CD4-positive, alpha-beta T cell (primary cell): ENCODE measurements at regions not wholly inside any gene's neighbourhood (a gene's known extent, or its start where the extent isn't known, plus 50 kb on each side); places are given as distances from the start of the nearest gene placed in this dataset.

Source experiments
- ATAC-seq: fragments of 200-7000 bp; cut with Tn5 transposase; one replicate; pipeline ENCODE4 v1.10.0; 2022; ENCODE audit warnings: mild to moderate bottlenecking; ENCODE audit not compliant: poor library complexity
- CTCF ChIA-PET: fragments of 350-600 bp; sonication (Branson Sonifier 250); formaldehyde crosslinking; loops from one replicate; lab custom pipeline; 2021; ENCODE audit warnings: antibody characterized with exemption, inconsistent platforms; lab: Charles Lee
- POLR2A ChIA-PET: fragments of 350-600 bp; sonication (Branson Sonifier 250); formaldehyde crosslinking; loops from one replicate; lab custom pipeline; 2021; ENCODE audit warnings: antibody characterized with exemption, inconsistent platforms; lab: Charles Lee
- DNase-seq, 14 experiments: peaks; one replicate each; pipeline ENCODE4 v3.0.0-alpha.2; 2013 to 2020; ENCODE audit warnings: mixed read lengths in 2 of 14
- H3K27ac ChIP-seq, 2 donors: one replicate each; pipeline versions ENCODE4 v1.5.1 to v1.7.0; 2013; ENCODE audit warnings: low read length in 2 of 2, low read depth in 1 of 2, mild to moderate bottlenecking in 1 of 2
- H3K27me3 ChIP-seq, 2 experiments: 1 replicate in 1 of 2; 2 replicates in 1 of 2; pipeline versions ENCODE4 v1.6.1 to v1.7.0; 2013; ENCODE audit warnings: low read length in 2 of 2, control low read depth in 1 of 2, mild to moderate bottlenecking in 1 of 2, moderate library complexity in 1 of 2; ENCODE audit not compliant: insufficient read depth in 2 of 2, control insufficient read depth in 1 of 2
- H3K36me3 ChIP-seq: one replicate; pipeline ENCODE4 v1.6.1; 2013; ENCODE audit warnings: low read length, control low read depth; ENCODE audit not compliant: insufficient read depth
- H3K4me1 ChIP-seq: one replicate; pipeline ENCODE4 v1.6.1; 2013; ENCODE audit warnings: low read length, control low read depth; ENCODE audit not compliant: insufficient read depth
- H3K4me3 ChIP-seq: one replicate; pipeline ENCODE4 v1.5.1; 2013; ENCODE audit warnings: mild to moderate bottlenecking, low read length, moderate library complexity
- H3K9me3 ChIP-seq, 2 experiments: 1 replicate in 1 of 2; 2 replicates in 1 of 2; pipeline versions ENCODE4 v1.6.1 to v1.7.0; 2013; ENCODE audit warnings: low read length in 2 of 2, mild to moderate bottlenecking in 2 of 2, control low read depth in 1 of 2, moderate library complexity in 1 of 2; ENCODE audit not compliant: control insufficient read depth in 1 of 2, insufficient read depth in 1 of 2
- H3K27ac Mint-ChIP-seq: one replicate; pipeline ENCODE4 v1.8.0; 2020; ENCODE audit warnings: mixed read lengths
- H3K27me3 Mint-ChIP-seq: one replicate; pipeline ENCODE4 v1.8.0; 2021; ENCODE audit warnings: mixed read lengths
- H3K36me3 Mint-ChIP-seq: one replicate; pipeline ENCODE4 v1.8.0; 2021; ENCODE audit warnings: low read depth, mixed read lengths
- H3K4me1 Mint-ChIP-seq: one replicate; pipeline ENCODE4 v1.8.0; 2021; ENCODE audit warnings: low read depth, mixed read lengths
- H3K4me3 Mint-ChIP-seq: one replicate; pipeline ENCODE4 v1.8.0; 2020; ENCODE audit warnings: mild to moderate bottlenecking, mixed read lengths
- H3K9me3 Mint-ChIP-seq: one replicate; pipeline ENCODE4 v1.8.0; 2020; ENCODE audit warnings: mixed read lengths
- intact Hi-C, 2 experiments: fragments of 100-400 bp; cut with DNase I in 1 of 2; cut with micrococcal nuclease in 1 of 2; formaldehyde crosslinking; loops; one replicate each; pipeline versions ENCODE4 v1.15.1 to v1.9.0; 2023 to 2025; cut with DNase I, micrococcal nuclease
- TF ChIP-seq, protein P1 (sequence below): fragments of 200-600 bp; IDR thresholded peaks from one replicate; pipeline ENCODE4 v1.8.0; 2022; ENCODE audit warnings: antibody characterized with exemption, mild to moderate bottlenecking

DNA sequence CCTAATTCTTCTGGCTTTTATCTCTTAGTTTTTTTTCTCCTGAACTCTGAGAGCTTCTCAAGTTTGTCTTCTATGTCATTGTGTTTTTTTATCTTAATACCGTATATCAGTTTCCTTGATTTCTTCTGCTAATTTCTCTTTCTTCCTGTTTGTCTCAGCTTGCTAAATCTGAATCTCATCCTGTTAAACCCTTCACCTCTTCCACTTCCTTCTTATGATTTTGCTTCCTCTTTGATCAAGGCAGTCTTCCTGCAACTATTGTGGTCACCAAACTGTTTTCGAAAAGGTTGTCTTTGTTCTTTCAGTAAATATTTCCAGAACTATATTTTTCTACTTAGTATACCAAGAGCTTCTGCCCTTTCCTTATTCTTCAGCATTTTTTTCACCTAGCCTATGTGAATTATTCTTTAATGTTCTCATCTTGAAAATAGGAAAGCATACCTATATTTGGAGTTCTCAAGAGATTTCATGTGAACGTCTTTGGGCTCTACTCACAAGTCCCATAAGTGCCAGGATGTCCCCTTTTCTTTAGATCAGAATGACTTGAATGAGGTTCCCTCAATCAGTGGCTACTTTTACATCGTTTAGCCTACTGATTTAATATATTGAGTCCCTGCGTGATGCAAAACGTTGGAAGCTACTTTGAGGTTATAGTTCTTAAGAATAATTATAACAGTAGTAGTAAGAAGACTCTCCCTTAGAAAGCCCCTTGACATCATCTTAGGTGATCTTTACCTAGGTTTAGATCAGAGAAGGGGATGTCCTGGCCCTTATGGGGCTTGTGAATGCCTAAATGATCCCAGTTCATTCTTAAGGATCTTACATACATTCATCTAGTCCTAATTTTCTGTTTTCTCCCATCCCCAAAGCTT lies 415.4 kb upstream of the AUTS2 start:
- Histone ChIP-seq H3K36me3 (no peaks in the 10 kb centered on the region), H3K4me1 (peaks cover 3% of the 10 kb centered on the region), H3K4me3 (no peak overlapping the region), H3K27me3 (no peaks in the 10 kb centered on the region), H3K27ac (no peak overlapping the region), H3K9me3 (peaks cover 0 to 8% of the 10 kb centered on the region in 2 experiments)
- peaks cover 27% of the 10 kb centered on the region for H3K4me1 Mint-ChIP-seq
- H3K27me3 Mint-ChIP-seq = no peaks in the 10 kb centered on the region
- no peak for ATAC-seq
- H3K9me3 Mint-ChIP-seq = peaks cover 14% of the 10 kb centered on the region
- ChIA-PET CTCF (no interaction called here), POLR2A (no interaction called here)
- H3K4me3 Mint-ChIP-seq = peak overlapping the region; percentile 1
- TF ChIP-seq, protein P1, sequence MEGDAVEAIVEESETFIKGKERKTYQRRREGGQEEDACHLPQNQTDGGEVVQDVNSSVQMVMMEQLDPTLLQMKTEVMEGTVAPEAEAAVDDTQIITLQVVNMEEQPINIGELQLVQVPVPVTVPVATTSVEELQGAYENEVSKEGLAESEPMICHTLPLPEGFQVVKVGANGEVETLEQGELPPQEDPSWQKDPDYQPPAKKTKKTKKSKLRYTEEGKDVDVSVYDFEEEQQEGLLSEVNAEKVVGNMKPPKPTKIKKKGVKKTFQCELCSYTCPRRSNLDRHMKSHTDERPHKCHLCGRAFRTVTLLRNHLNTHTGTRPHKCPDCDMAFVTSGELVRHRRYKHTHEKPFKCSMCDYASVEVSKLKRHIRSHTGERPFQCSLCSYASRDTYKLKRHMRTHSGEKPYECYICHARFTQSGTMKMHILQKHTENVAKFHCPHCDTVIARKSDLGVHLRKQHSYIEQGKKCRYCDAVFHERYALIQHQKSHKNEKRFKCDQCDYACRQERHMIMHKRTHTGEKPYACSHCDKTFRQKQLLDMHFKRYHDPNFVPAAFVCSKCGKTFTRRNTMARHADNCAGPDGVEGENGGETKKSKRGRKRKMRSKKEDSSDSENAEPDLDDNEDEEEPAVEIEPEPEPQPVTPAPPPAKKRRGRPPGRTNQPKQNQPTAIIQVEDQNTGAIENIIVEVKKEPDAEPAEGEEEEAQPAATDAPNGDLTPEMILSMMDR = no peak
- H3K27ac Mint-ChIP-seq = peak overlapping the region; percentile 55
- no peak for DNase-seq
- H3K36me3 Mint-ChIP-seq = peaks cover 4% of the 10 kb centered on the region
- intact Hi-C loops = no loop called here

DNA sequence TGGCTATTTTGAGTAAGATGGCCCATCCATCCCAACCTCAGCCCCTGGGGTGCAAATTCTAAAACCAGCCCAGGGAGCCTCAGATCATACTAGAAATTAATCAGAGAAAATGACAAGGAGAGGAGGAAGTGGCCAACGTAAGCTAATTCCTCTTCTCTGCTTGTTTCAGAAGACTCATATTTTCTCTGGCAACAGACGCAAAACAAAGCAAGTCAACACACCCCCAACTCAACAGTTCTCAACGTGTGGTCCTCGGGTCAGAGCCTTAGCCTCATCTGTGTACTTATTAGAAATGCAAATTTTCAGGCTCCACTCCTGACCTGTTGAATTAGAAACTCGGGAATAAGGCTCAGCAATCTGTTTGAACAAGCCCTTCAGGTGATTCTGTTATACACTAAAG lies 413.9 kb upstream of the AUTS2 start:
- H3K27ac ChIP-seq = no peak overlapping the region
- ATAC-seq (no peak), DNase-seq (no peak)
- CTCF ChIA-PET = no interaction called here
- peaks cover 4% of the 10 kb centered on the region for H3K36me3 Mint-ChIP-seq
- no peak overlapping the region for H3K27ac Mint-ChIP-seq
- peaks cover 3% of the 10 kb centered on the region for H3K4me1 ChIP-seq
- TF ChIP-seq, protein P1 = no peak
- POLR2A ChIA-PET = no interaction called here
- H3K4me3 ChIP-seq = no peak overlapping the region
- H3K4me1 Mint-ChIP-seq = peaks cover 27% of the 10 kb centered on the region
- H3K36me3 ChIP-seq = no peaks in the 10 kb centered on the region
- intact Hi-C loops = no loop called here
- no peaks in the 10 kb centered on the region for H3K27me3 ChIP-seq
- H3K9me3 Mint-ChIP-seq = peaks cover 20% of the 10 kb centered on the region
- H3K27me3 Mint-ChIP-seq = no peaks in the 10 kb centered on the region
- peak overlapping the region; percentile 4 for H3K4me3 Mint-ChIP-seq
- peaks cover 0 to 5% of the 10 kb centered on the region in 2 experiments for H3K9me3 ChIP-seq

- H3K27me3 ChIP-seq = no peaks in the 10 kb centered on the region
- peaks cover 20% of the 10 kb centered on the region for H3K9me3 Mint-ChIP-seq
- no peak overlapping the region for H3K4me3 ChIP-seq
- intact Hi-C loops = no loop called here
- TF ChIP-seq, protein P1 = no peak
- H3K4me1 Mint-ChIP-seq = peaks cover 27% of the 10 kb centered on the region
- H3K4me3 Mint-ChIP-seq = no peak overlapping the region
- DNase-seq = no peak
- peaks cover 0 to 5% of the 10 kb centered on the region in 2 experiments for H3K9me3 ChIP-seq
- H3K27ac Mint-ChIP-seq = no peak overlapping the region
- no peaks in the 10 kb centered on the region for H3K27me3 Mint-ChIP-seq
- peaks cover 4% of the 10 kb centered on the region for H3K36me3 Mint-ChIP-seq
- peaks cover 3% of the 10 kb centered on the region for H3K4me1 ChIP-seq
- no peaks in the 10 kb centered on the region for H3K36me3 ChIP-seq
- CTCF ChIA-PET = no interaction called here
- no peak for ATAC-seq
- no peak overlapping the region for H3K27ac ChIP-seq
- POLR2A ChIA-PET = no interaction called here
Observed at GRCh38 chr7:69185170-69185569, 413.1 kb upstream of the AUTS2 start.
